ENCODE measurements at regions not wholly inside any gene's neighbourhood (a gene's known extent, or its start where the extent isn't known, plus 50 kb on each side); places are given as distances from the start of the nearest gene placed in this dataset.

DNA sequence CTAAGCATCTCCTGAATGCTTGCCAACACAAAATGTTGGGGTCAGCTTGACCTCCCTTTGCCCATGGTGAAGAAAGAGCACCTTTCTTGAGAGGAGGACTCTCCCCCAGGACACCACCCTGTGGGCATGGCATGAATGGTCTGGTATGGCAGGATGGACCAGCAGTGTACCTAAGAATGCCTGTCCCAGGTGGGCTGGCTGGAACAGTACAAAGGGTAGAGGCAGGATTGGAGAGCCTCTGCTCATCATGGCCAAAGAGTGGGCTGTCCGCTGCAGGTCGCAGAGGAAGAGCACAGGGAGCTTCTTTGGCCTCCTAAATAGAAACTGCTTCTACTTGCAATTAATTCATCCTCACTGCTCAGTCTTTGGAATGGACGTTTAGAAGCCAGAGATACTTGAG is 131.6 kb upstream of the OSMR start:
- TF ChIP-seq, protein P1, sequence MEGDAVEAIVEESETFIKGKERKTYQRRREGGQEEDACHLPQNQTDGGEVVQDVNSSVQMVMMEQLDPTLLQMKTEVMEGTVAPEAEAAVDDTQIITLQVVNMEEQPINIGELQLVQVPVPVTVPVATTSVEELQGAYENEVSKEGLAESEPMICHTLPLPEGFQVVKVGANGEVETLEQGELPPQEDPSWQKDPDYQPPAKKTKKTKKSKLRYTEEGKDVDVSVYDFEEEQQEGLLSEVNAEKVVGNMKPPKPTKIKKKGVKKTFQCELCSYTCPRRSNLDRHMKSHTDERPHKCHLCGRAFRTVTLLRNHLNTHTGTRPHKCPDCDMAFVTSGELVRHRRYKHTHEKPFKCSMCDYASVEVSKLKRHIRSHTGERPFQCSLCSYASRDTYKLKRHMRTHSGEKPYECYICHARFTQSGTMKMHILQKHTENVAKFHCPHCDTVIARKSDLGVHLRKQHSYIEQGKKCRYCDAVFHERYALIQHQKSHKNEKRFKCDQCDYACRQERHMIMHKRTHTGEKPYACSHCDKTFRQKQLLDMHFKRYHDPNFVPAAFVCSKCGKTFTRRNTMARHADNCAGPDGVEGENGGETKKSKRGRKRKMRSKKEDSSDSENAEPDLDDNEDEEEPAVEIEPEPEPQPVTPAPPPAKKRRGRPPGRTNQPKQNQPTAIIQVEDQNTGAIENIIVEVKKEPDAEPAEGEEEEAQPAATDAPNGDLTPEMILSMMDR (conservative IDR thresholded peaks at IDR 0.05; ENCODE audit: low read length) = no peak
- TF ChIP-seq EZH2phosphoT487 (IDR thresholded peaks at IDR 0.05; ENCODE audit: borderline replicate concordance) = no peak
